Keratinocyte (primary cell): ENCODE measurements at regions not wholly inside any gene's neighbourhood (a gene's known extent, or its start where the extent isn't known, plus 50 kb on each side); places are given as distances from the start of the nearest gene placed in this dataset.

Source experiments
- DNase-seq: peaks from one replicate; pipeline ENCODE4 v3.0.0-alpha.2; 2011; ENCODE audit warnings: low read depth, missing footprints, low spot score
- FAIRE-seq: peaks from 2 replicates; lab custom pipeline; 2011; peaks lifted over from hg19 to GRCh38; lab: Jason Lieb, UNC
- H2AFZ ChIP-seq: 2 replicates; pipeline ENCODE4 v1.6.0; 2012; ENCODE audit warnings: low read length, control low read depth, inconsistent platforms; ENCODE audit not compliant: control insufficient read depth
- H3K27ac ChIP-seq: 2 replicates; pipeline ENCODE4 v1.5.1; 2011; ENCODE audit warnings: low read length; ENCODE audit not compliant: control insufficient read depth, insufficient read depth
- H3K27me3 ChIP-seq: 3 replicates; pipeline ENCODE4 v1.6.0; 2011; ENCODE audit warnings: low read length; ENCODE audit not compliant: control insufficient read depth, insufficient read depth; ENCODE audit errors: extremely low read depth
- H3K36me3 ChIP-seq, 2 experiments: 2 replicates in 1 of 2; 3 replicates in 1 of 2; pipeline ENCODE4 v1.5.1; 2011; ENCODE audit warnings: low read length in 2 of 2, mild to moderate bottlenecking in 1 of 2; ENCODE audit not compliant: control insufficient read depth in 2 of 2, insufficient read depth in 2 of 2; ENCODE audit errors: extremely low read depth in 1 of 2
- H3K4me1 ChIP-seq: 3 replicates; pipeline ENCODE4 v1.5.1; 2011; ENCODE audit warnings: low read length; ENCODE audit not compliant: control insufficient read depth, insufficient read depth; ENCODE audit errors: extremely low read depth
- H3K4me2 ChIP-seq: 3 replicates; pipeline ENCODE4 v1.6.0; 2011; ENCODE audit warnings: low read depth, low read length; ENCODE audit not compliant: control insufficient read depth, insufficient read depth; ENCODE audit errors: extremely low read depth
- H3K4me3 ChIP-seq, 3 experiments: fragments of 200-600 bp in 1 of 3; sonication (generic) in 1 of 3; 2 replicates in 2 of 3; 3 replicates in 1 of 3; pipeline ENCODE4 v1.5.1; 2011 to 2016; ENCODE audit warnings: low read length in 3 of 3, mild to moderate bottlenecking in 3 of 3, control low read depth in 2 of 3, inconsistent platforms in 1 of 3, low read depth in 1 of 3, mixed read lengths in 1 of 3, mixed run types in 1 of 3, moderate library complexity in 1 of 3; ENCODE audit not compliant: control insufficient read depth in 2 of 3, insufficient read depth in 2 of 3; ENCODE audit errors: extremely low read depth in 1 of 3
- H3K79me2 ChIP-seq: 2 replicates; pipeline ENCODE4 v1.6.0; 2012; ENCODE audit warnings: low read length; ENCODE audit not compliant: control insufficient read depth, insufficient read depth
- H3K9ac ChIP-seq: 3 replicates; pipeline ENCODE4 v1.6.0; 2011; ENCODE audit warnings: low read length; ENCODE audit not compliant: control insufficient read depth, insufficient read depth; ENCODE audit errors: extremely low read depth
- H3K9me1 ChIP-seq: 3 replicates; pipeline ENCODE4 v1.6.0; 2011; ENCODE audit warnings: low read length; ENCODE audit not compliant: control insufficient read depth, insufficient read depth; ENCODE audit errors: extremely low read depth
- H3K9me3 ChIP-seq: 2 replicates; pipeline ENCODE4 v1.5.1; 2012; ENCODE audit warnings: low read depth, low read length; ENCODE audit not compliant: control insufficient read depth
- H4K20me1 ChIP-seq: 3 replicates; pipeline ENCODE4 v1.6.0; 2011; ENCODE audit warnings: low read length; ENCODE audit not compliant: control insufficient read depth, insufficient read depth; ENCODE audit errors: extremely low read depth
- CTCF ChIP-seq, 3 experiments: IDR thresholded peaks in 1 of 3; conservative IDR thresholded peaks in 1 of 3; optimal IDR thresholded peaks in 1 of 3; 2 replicates in 2 of 3; 3 replicates in 1 of 3; pipeline versions ENCODE3 to v1.5.1; 2011; ENCODE audit warnings: low read length in 3 of 3, mild to moderate bottlenecking in 3 of 3, moderate library complexity in 2 of 3, control low read depth in 1 of 3, inconsistent platforms in 1 of 3; ENCODE audit not compliant: insufficient read depth in 2 of 3; ENCODE audit errors: extremely low read depth in 1 of 3
- EZH2 ChIP-seq: IDR thresholded peaks from one replicate; pipeline ENCODE4 v1.6.1; 2012; ENCODE audit warnings: inconsistent platforms, mild to moderate bottlenecking, low read length, moderate library complexity
- dilution Hi-C: fragments of 300-500 bp; cut with MboI; formaldehyde crosslinking; loops from one replicate; pipeline ENCODE4 v1.7.0; 2020; ENCODE audit warnings: low sequenced_read_pairs; ENCODE audit not compliant: extremely low pct_ligation_motif_present

GRCh38 chr20:17863577-17864292 lies 104.9 kb downstream of the SNX5 start:
- Histone ChIP-seq H3K27me3 (peaks cover 23% of the 10 kb centered on the region), H3K9ac (no peak overlapping the region), H4K20me1 (no peaks in the 10 kb centered on the region), H3K27ac (no peak overlapping the region), H3K4me3 (no peak overlapping the region), H3K79me2 (no peaks in the 10 kb centered on the region), H3K9me1 (no peaks in the 10 kb centered on the region), H2AFZ (no peak overlapping the region), H3K36me3 (no peaks in the 10 kb centered on the region), H3K9me3 (no peaks in the 10 kb centered on the region), H3K4me2 (no peak overlapping the region), H3K4me1 (no peaks in the 10 kb centered on the region)
- DNase-seq (no peak), FAIRE-seq (no peak)
- TF ChIP-seq EZH2 (no peak), CTCF (optimal IDR thresholded peaks at IDR 0.05 in 1 of 3, IDR thresholded peaks at IDR 0.05 in 1 of 3, conservative IDR thresholded peaks at IDR 0.05 in 1 of 3; ENCODE audit: extremely low read depth in 1 of 3, insufficient read depth in 2 of 3, low read length in 3 of 3) (no peak)
- dilution Hi-C loops, result no loop called here

- dilution Hi-C loops, result no loop called here
- H3K9me3 ChIP-seq, result peaks cover 4% of the 10 kb centered on the region
- no peaks in the 10 kb centered on the region for H3K9me1 ChIP-seq
- no peak for TF ChIP-seq EZH2
- no peak for TF ChIP-seq CTCF (optimal IDR thresholded peaks at IDR 0.05 in 1 of 3, IDR thresholded peaks at IDR 0.05 in 1 of 3, conservative IDR thresholded peaks at IDR 0.05 in 1 of 3; ENCODE audit: extremely low read depth in 1 of 3, insufficient read depth in 2 of 3, low read length in 3 of 3)
- H2AFZ ChIP-seq, result no peak overlapping the region
- H3K9ac ChIP-seq, result no peak overlapping the region
- H3K4me2 ChIP-seq, result no peak overlapping the region
- no peak overlapping the region for H3K4me3 ChIP-seq
- FAIRE-seq (no peak), DNase-seq (no peak)
- no peak overlapping the region for H3K27ac ChIP-seq
- H3K27me3 ChIP-seq, result peaks cover 21% of the 10 kb centered on the region
- H3K79me2 ChIP-seq, result no peaks in the 10 kb centered on the region
- H4K20me1 ChIP-seq, result no peaks in the 10 kb centered on the region
- H3K4me1 ChIP-seq, result no peaks in the 10 kb centered on the region
- H3K36me3 ChIP-seq, result no peaks in the 10 kb centered on the region
These were observed 105.4 kb downstream of the SNX5 start for GRCh38 chr20:17863209-17863576.
